ENCODE measurements at regions not wholly inside any gene's neighbourhood (a gene's known extent, or its start where the extent isn't known, plus 50 kb on each side); places are given as distances from the start of the nearest gene placed in this dataset.
A peak's percentile ranks its signal among the peaks of the same experiment; 100 is the strongest.

- Mint-ChIP-seq H3K27me3 (ENCODE audit: low read depth) (no peaks in the 10 kb centered on the region), H3K4me3 (no peak overlapping the region), H3K9me3 (peaks cover 6% of the 10 kb centered on the region), H3K4me1 (ENCODE audit: low read depth) (no peaks in the 10 kb centered on the region), H3K36me3 (ENCODE audit: insufficient read depth) (no peaks in the 10 kb centered on the region)
- DNase-seq (no peak), ATAC-seq (no peak)
These were observed 206.5 kb downstream of the NRIP1 start for GRCh38 chr21:14858311-14858710.

GRCh38 chr21:14857529-14857928 lies 207.3 kb downstream of the NRIP1 start:
- ATAC-seq, result no peak
- H3K4me1 Mint-ChIP-seq (ENCODE audit: low read depth), result no peaks in the 10 kb centered on the region
- no peaks in the 10 kb centered on the region for H3K27me3 Mint-ChIP-seq (ENCODE audit: low read depth)
- no peak for DNase-seq
- no peak overlapping the region for H3K4me3 Mint-ChIP-seq
- H3K36me3 Mint-ChIP-seq (ENCODE audit: insufficient read depth), result no peaks in the 10 kb centered on the region
- H3K9me3 Mint-ChIP-seq, result peaks cover 7% of the 10 kb centered on the region

GRCh38 chr21:14850394-14850793 lies 214.4 kb downstream of the NRIP1 start:
- no peaks in the 10 kb centered on the region for H3K27me3 Mint-ChIP-seq (ENCODE audit: low read depth)
- no peaks in the 10 kb centered on the region for H3K36me3 Mint-ChIP-seq (ENCODE audit: insufficient read depth)
- peaks cover 14% of the 10 kb centered on the region for H3K9me3 Mint-ChIP-seq
- H3K4me3 Mint-ChIP-seq, result no peak overlapping the region
- H3K4me1 Mint-ChIP-seq (ENCODE audit: low read depth), result no peaks in the 10 kb centered on the region
- no peak for ATAC-seq
- no peak for DNase-seq

- no peaks in the 10 kb centered on the region for H3K4me1 Mint-ChIP-seq (ENCODE audit: low read depth)
- DNase-seq, result no peak
- peaks cover 7% of the 10 kb centered on the region for H3K9me3 Mint-ChIP-seq
- ATAC-seq, result no peak
- H3K4me3 Mint-ChIP-seq, result no peak overlapping the region
- no peaks in the 10 kb centered on the region for H3K36me3 Mint-ChIP-seq (ENCODE audit: insufficient read depth)
- H3K27me3 Mint-ChIP-seq (ENCODE audit: low read depth), result no peaks in the 10 kb centered on the region
These were observed 218.2 kb downstream of the NRIP1 start for GRCh38 chr21:14846621-14847020.

GRCh38 chr21:14844001-14844400 lies 220.8 kb downstream of the NRIP1 start:
- no peak overlapping the region for H3K4me3 Mint-ChIP-seq
- H3K9me3 Mint-ChIP-seq, result peaks cover 7% of the 10 kb centered on the region
- H3K4me1 Mint-ChIP-seq (ENCODE audit: low read depth), result no peaks in the 10 kb centered on the region
- no peaks in the 10 kb centered on the region for H3K36me3 Mint-ChIP-seq (ENCODE audit: insufficient read depth)
- DNase-seq, result no peak
- no peaks in the 10 kb centered on the region for H3K27me3 Mint-ChIP-seq (ENCODE audit: low read depth)
- no peak for ATAC-seq

- H3K4me1 Mint-ChIP-seq (ENCODE audit: low read depth), result no peaks in the 10 kb centered on the region
- DNase-seq (no peak), ATAC-seq (no peak)
- H3K9me3 Mint-ChIP-seq, result peaks cover 7% of the 10 kb centered on the region
- H3K36me3 Mint-ChIP-seq (ENCODE audit: insufficient read depth), result no peaks in the 10 kb centered on the region
- H3K4me3 Mint-ChIP-seq, result no peak overlapping the region
- no peaks in the 10 kb centered on the region for H3K27me3 Mint-ChIP-seq (ENCODE audit: low read depth)
These were observed 222.2 kb downstream of the NRIP1 start for GRCh38 chr21:14842601-14843000.

GRCh38 chr21:14841511-14842472 lies 223.0 kb downstream of the NRIP1 start:
- DNase-seq (no peak), ATAC-seq (no peak)
- H3K27me3 Mint-ChIP-seq (ENCODE audit: low read depth), result no peaks in the 10 kb centered on the region
- H3K36me3 Mint-ChIP-seq (ENCODE audit: insufficient read depth), result no peaks in the 10 kb centered on the region
- no peak overlapping the region for H3K4me3 Mint-ChIP-seq
- peaks cover 4% of the 10 kb centered on the region for H3K9me3 Mint-ChIP-seq
- no peaks in the 10 kb centered on the region for H3K4me1 Mint-ChIP-seq (ENCODE audit: low read depth)

GRCh38 chr21:14838400-14838799 lies 226.4 kb downstream of the NRIP1 start:
- H3K4me3 Mint-ChIP-seq, result no peak overlapping the region
- ATAC-seq, result no peak
- DNase-seq, result no peak
- no peaks in the 10 kb centered on the region for H3K27me3 Mint-ChIP-seq (ENCODE audit: low read depth)
- H3K36me3 Mint-ChIP-seq (ENCODE audit: insufficient read depth), result no peaks in the 10 kb centered on the region
- H3K9me3 Mint-ChIP-seq, result no peaks in the 10 kb centered on the region
- H3K4me1 Mint-ChIP-seq (ENCODE audit: low read depth), result no peaks in the 10 kb centered on the region

GRCh38 chr21:14836950-14837349 lies 227.8 kb downstream of the NRIP1 start:
- H3K4me3 Mint-ChIP-seq, result no peak overlapping the region
- DNase-seq (no peak), ATAC-seq (peak in 1 of 2 donors; percentile 43)
- H3K4me1 Mint-ChIP-seq (ENCODE audit: low read depth), result no peaks in the 10 kb centered on the region
- H3K36me3 Mint-ChIP-seq (ENCODE audit: insufficient read depth), result no peaks in the 10 kb centered on the region
- H3K27me3 Mint-ChIP-seq (ENCODE audit: low read depth), result no peaks in the 10 kb centered on the region
- H3K9me3 Mint-ChIP-seq, result no peaks in the 10 kb centered on the region

- no peak overlapping the region for H3K4me3 Mint-ChIP-seq
- ATAC-seq (no peak), DNase-seq (no peak)
- no peaks in the 10 kb centered on the region for H3K36me3 Mint-ChIP-seq (ENCODE audit: insufficient read depth)
- no peaks in the 10 kb centered on the region for H3K27me3 Mint-ChIP-seq (ENCODE audit: low read depth)
- no peaks in the 10 kb centered on the region for H3K9me3 Mint-ChIP-seq
- H3K4me1 Mint-ChIP-seq (ENCODE audit: low read depth), result no peaks in the 10 kb centered on the region
These were observed 231.0 kb downstream of the NRIP1 start for GRCh38 chr21:14833666-14834351.

- Mint-ChIP-seq H3K36me3 (ENCODE audit: insufficient read depth) (no peaks in the 10 kb centered on the region), H3K9me3 (no peaks in the 10 kb centered on the region), H3K27me3 (ENCODE audit: low read depth) (no peaks in the 10 kb centered on the region), H3K4me3 (no peak overlapping the region), H3K4me1 (ENCODE audit: low read depth) (no peaks in the 10 kb centered on the region)
- ATAC-seq, result no peak
- DNase-seq, result no peak
These were observed 231.6 kb downstream of the NRIP1 start for GRCh38 chr21:14833241-14833640.

GRCh38 chr21:14830307-14830706 lies 234.5 kb downstream of the NRIP1 start:
- H3K4me1 Mint-ChIP-seq (ENCODE audit: low read depth), result peaks cover 8% of the 10 kb centered on the region
- DNase-seq (no peak), ATAC-seq (no peak)
- H3K4me3 Mint-ChIP-seq, result no peak overlapping the region
- H3K27me3 Mint-ChIP-seq (ENCODE audit: low read depth), result no peaks in the 10 kb centered on the region
- no peaks in the 10 kb centered on the region for H3K9me3 Mint-ChIP-seq
- H3K36me3 Mint-ChIP-seq (ENCODE audit: insufficient read depth), result no peaks in the 10 kb centered on the region

GRCh38 chr21:14829685-14830084 lies 235.1 kb downstream of the NRIP1 start:
- H3K9me3 Mint-ChIP-seq, result no peaks in the 10 kb centered on the region
- peaks cover 8% of the 10 kb centered on the region for H3K4me1 Mint-ChIP-seq (ENCODE audit: low read depth)
- H3K36me3 Mint-ChIP-seq (ENCODE audit: insufficient read depth), result no peaks in the 10 kb centered on the region
- H3K4me3 Mint-ChIP-seq, result no peak overlapping the region
- DNase-seq (no peak), ATAC-seq (no peak)
- H3K27me3 Mint-ChIP-seq (ENCODE audit: low read depth), result no peaks in the 10 kb centered on the region

GRCh38 chr21:14827468-14827867 lies 237.3 kb downstream of the NRIP1 start:
- H3K36me3 Mint-ChIP-seq (ENCODE audit: insufficient read depth), result no peaks in the 10 kb centered on the region
- no peaks in the 10 kb centered on the region for H3K27me3 Mint-ChIP-seq (ENCODE audit: low read depth)
- DNase-seq (no peak), ATAC-seq (no peak)
- no peaks in the 10 kb centered on the region for H3K9me3 Mint-ChIP-seq
- H3K4me1 Mint-ChIP-seq (ENCODE audit: low read depth), result peaks cover 8% of the 10 kb centered on the region
- no peak overlapping the region for H3K4me3 Mint-ChIP-seq

- no peak overlapping the region for H3K4me3 Mint-ChIP-seq
- ATAC-seq (no peak), DNase-seq (no peak)
- peaks cover 8% of the 10 kb centered on the region for H3K4me1 Mint-ChIP-seq (ENCODE audit: low read depth)
- no peaks in the 10 kb centered on the region for H3K36me3 Mint-ChIP-seq (ENCODE audit: insufficient read depth)
- no peaks in the 10 kb centered on the region for H3K27me3 Mint-ChIP-seq (ENCODE audit: low read depth)
- no peaks in the 10 kb centered on the region for H3K9me3 Mint-ChIP-seq
These were observed 238.2 kb downstream of the NRIP1 start for GRCh38 chr21:14826630-14827029.

All from activated T-cell treated with anti-CD3 and anti-CD28 coated beads, Interleukin-2, amount 50 U/mL, for 4 hours (primary cell).